Progenitor cell of endocrine pancreas (in vitro differentiated cells): ENCODE measurements at regions not wholly inside any gene's neighbourhood (a gene's known extent, or its start where the extent isn't known, plus 50 kb on each side); places are given as distances from the start of the nearest gene placed in this dataset.

Experiments used
- DNase-seq: peaks from one replicate; pipeline ENCODE4 v3.0.0; 2021; ENCODE audit warnings: low spot score; ENCODE audit not compliant: unreplicated experiment
- H3K27ac Mint-ChIP-seq: 2 replicates; pipeline ENCODE4 v1.8.0; 2021; ENCODE audit warnings: mild to moderate bottlenecking, moderate library complexity, mixed read lengths
- H3K27me3 Mint-ChIP-seq: 2 replicates; pipeline ENCODE4 v1.8.0; 2021; ENCODE audit warnings: mixed read lengths
- H3K36me3 Mint-ChIP-seq: 2 replicates; pipeline ENCODE4 v1.8.0; 2022; ENCODE audit warnings: mixed read lengths; ENCODE audit not compliant: insufficient read depth
- H3K4me1 Mint-ChIP-seq: 2 replicates; pipeline ENCODE4 v1.8.0; 2021; ENCODE audit warnings: low read depth, mixed read lengths
- H3K4me3 Mint-ChIP-seq: 2 replicates; pipeline ENCODE4 v1.8.0; 2021; ENCODE audit warnings: low read depth, mild to moderate bottlenecking, moderate library complexity, mixed read lengths
- H3K9me3 Mint-ChIP-seq: 2 replicates; pipeline ENCODE4 v1.8.0; 2021; ENCODE audit warnings: low read depth, mixed read lengths
- TF ChIP-seq, protein P1 (sequence below): fragments of 200-600 bp; sonication (generic); IDR thresholded peaks from one replicate; pipeline ENCODE4 v1.5.0; 2021; ENCODE audit warnings: antibody characterized with exemption, mild to moderate bottlenecking; ENCODE audit not compliant: unreplicated experiment

- Mint-ChIP-seq H3K27ac (no peak overlapping the region), H3K4me3 (no peak overlapping the region), H3K27me3 (no peaks in the 10 kb centered on the region), H3K36me3 (no peaks in the 10 kb centered on the region), H3K4me1 (peaks cover 2% of the 10 kb centered on the region), H3K9me3 (peaks cover 2% of the 10 kb centered on the region)
- TF ChIP-seq, protein P1, sequence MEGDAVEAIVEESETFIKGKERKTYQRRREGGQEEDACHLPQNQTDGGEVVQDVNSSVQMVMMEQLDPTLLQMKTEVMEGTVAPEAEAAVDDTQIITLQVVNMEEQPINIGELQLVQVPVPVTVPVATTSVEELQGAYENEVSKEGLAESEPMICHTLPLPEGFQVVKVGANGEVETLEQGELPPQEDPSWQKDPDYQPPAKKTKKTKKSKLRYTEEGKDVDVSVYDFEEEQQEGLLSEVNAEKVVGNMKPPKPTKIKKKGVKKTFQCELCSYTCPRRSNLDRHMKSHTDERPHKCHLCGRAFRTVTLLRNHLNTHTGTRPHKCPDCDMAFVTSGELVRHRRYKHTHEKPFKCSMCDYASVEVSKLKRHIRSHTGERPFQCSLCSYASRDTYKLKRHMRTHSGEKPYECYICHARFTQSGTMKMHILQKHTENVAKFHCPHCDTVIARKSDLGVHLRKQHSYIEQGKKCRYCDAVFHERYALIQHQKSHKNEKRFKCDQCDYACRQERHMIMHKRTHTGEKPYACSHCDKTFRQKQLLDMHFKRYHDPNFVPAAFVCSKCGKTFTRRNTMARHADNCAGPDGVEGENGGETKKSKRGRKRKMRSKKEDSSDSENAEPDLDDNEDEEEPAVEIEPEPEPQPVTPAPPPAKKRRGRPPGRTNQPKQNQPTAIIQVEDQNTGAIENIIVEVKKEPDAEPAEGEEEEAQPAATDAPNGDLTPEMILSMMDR, result no peak
- no peak for DNase-seq
These were observed 158.8 kb upstream of the TMTC4 start for GRCh38 chr13:100833427-100833826.

DNA sequence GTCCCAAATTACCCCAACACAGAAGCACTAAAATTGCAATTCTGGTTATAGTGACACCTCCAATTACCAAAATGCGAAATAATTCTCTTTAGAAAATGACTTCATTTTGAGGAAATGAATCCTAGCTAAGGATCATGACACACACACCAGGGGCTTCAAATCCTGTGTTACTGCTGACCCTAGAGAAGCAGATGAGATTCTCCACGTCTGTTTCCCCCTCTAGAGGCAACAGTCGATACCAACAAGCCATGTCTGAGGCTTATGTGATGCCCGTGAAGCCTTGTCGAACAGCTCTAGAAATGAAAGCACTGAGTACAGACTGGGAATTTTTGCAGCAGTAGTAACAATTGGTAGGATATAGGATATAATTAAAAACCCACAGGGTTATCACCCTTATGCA lies 153.6 kb upstream of the TMTC4 start:
- H3K9me3 Mint-ChIP-seq, result peaks cover 2% of the 10 kb centered on the region
- DNase-seq, result no peak
- H3K27ac Mint-ChIP-seq, result no peak overlapping the region
- no peak overlapping the region for H3K4me3 Mint-ChIP-seq
- no peaks in the 10 kb centered on the region for H3K36me3 Mint-ChIP-seq
- no peaks in the 10 kb centered on the region for H3K4me1 Mint-ChIP-seq
- TF ChIP-seq, protein P1, result peak; percentile 32
- peaks cover 2% of the 10 kb centered on the region for H3K27me3 Mint-ChIP-seq

DNA sequence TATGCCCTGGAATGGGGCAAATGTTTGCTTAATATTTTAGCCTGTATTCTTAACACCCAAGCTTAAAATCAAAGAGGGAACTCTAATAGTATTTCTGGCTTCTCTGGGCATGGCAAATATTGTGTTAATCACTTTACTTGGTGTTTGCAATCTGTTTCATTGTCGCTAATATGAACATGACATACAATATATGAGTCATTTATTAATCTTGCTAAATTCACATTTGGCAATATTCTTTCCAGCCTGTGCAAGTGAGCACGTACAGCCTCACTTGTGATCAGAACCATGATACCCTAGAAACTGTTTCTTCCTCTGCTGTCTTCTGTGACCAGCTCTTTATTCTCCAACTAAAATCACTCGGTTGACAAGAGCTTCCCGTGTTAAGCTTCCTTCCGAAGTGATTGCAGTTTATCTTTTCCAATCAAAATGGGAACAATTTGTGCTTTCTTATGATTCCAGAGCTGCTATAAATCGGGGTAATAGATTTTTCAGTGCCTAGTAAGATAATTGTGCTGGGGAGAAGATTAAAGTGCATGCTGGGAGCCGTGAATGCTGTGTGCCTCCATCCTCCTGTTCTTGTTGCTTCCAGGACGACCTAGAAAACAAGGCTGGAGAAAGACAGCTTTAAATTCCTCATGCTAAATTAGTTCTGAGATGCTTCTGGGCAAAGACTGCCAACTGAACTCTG lies 153.0 kb upstream of the TMTC4 start:
- no peaks in the 10 kb centered on the region for H3K36me3 Mint-ChIP-seq
- peaks cover 2% of the 10 kb centered on the region for H3K9me3 Mint-ChIP-seq
- H3K27ac Mint-ChIP-seq, result no peak overlapping the region
- TF ChIP-seq, protein P1, result no peak
- no peaks in the 10 kb centered on the region for H3K4me1 Mint-ChIP-seq
- no peak for DNase-seq
- no peak overlapping the region for H3K4me3 Mint-ChIP-seq
- peaks cover 2% of the 10 kb centered on the region for H3K27me3 Mint-ChIP-seq

DNA sequence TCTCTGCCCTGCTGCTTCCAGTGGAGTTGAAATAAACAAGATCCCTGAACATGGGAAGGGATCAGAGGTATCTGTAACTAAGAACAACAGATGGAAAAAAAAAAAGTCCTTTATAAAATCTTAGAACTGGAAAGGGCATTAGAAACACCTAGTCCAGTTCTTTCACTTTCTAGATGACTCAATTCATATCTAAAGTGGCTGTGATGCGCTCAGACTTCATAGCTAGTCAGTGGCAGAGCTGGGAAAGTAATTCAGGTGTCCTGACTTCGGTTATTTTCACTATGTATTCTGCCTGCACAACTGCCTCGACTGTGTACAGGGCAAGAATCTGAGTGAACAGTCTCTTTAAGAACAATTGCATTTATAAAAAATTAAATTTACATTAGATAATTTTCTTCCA lies 151.8 kb upstream of the TMTC4 start:
- TF ChIP-seq, protein P1, result no peak
- peaks cover 2% of the 10 kb centered on the region for H3K9me3 Mint-ChIP-seq
- H3K4me1 Mint-ChIP-seq, result no peaks in the 10 kb centered on the region
- no peak overlapping the region for H3K27ac Mint-ChIP-seq
- peaks cover 2% of the 10 kb centered on the region for H3K27me3 Mint-ChIP-seq
- no peaks in the 10 kb centered on the region for H3K36me3 Mint-ChIP-seq
- no peak for DNase-seq
- H3K4me3 Mint-ChIP-seq, result no peak overlapping the region

GRCh38 chr13:100825557-100825956 lies 151.0 kb upstream of the TMTC4 start:
- H3K27ac Mint-ChIP-seq, result no peak overlapping the region
- no peak for DNase-seq
- no peaks in the 10 kb centered on the region for H3K36me3 Mint-ChIP-seq
- no peak overlapping the region for H3K4me3 Mint-ChIP-seq
- H3K4me1 Mint-ChIP-seq, result no peaks in the 10 kb centered on the region
- TF ChIP-seq, protein P1, result no peak
- H3K9me3 Mint-ChIP-seq, result peaks cover 2% of the 10 kb centered on the region
- peaks cover 2% of the 10 kb centered on the region for H3K27me3 Mint-ChIP-seq
